ENCODE measurements at regions not wholly inside any gene's neighbourhood (a gene's known extent, or its start where the extent isn't known, plus 50 kb on each side); places are given as distances from the start of the nearest gene placed in this dataset.
A peak's percentile ranks its signal among the peaks of the same experiment; 100 is the strongest.

- TF ChIP-seq REST (IDR thresholded peaks at IDR 0.05; ENCODE audit: unreplicated experiment) (no peak), ZNF462 (CRISPR knock-in tag; IDR thresholded peaks at IDR 0.05) (no peak)
Observed at GRCh38 chr12:126651133-126651532, 1585.9 kb downstream of the AACS start (continued).

GRCh38 chr12:126663304-126664094 is 1598.3 kb downstream of the AACS start:
- Mint-ChIP-seq H3K27me3 (ENCODE audit: insufficient read depth, low read depth, poor library complexity) (peaks cover 8% of the 10 kb centered on the region), H3K9me3 (peaks cover 95% of the 10 kb centered on the region), H3K4me3 (no peak overlapping the region), H3K27ac (no peak overlapping the region), H3K36me3 (ENCODE audit: low read depth) (peaks cover 41% of the 10 kb centered on the region), H3K4me1 (no peaks in the 10 kb centered on the region)
- H3K9me2 ChIP-seq (ENCODE audit: insufficient read depth) = no peaks in the 10 kb centered on the region
- peak; percentile 68 for DNase-seq (ENCODE audit: low spot score)
- no peaks in the 10 kb centered on the region for H3K27me3 ChIP-seq (ENCODE audit: insufficient read depth)
- H3K36me3 ChIP-seq (ENCODE audit: insufficient read depth) = no peaks in the 10 kb centered on the region
- ATAC-seq = no peak
- no peaks in the 10 kb centered on the region for H3K4me1 ChIP-seq (ENCODE audit: insufficient read depth)
- H3K4me3 ChIP-seq = no peak overlapping the region
- H3K79me2 ChIP-seq (replicated peaks; ENCODE audit: insufficient read depth) = no peaks in the 10 kb centered on the region
- no peak overlapping the region for H3K4me2 ChIP-seq
- TF ChIP-seq CREB1 (CRISPR knock-in tag; IDR thresholded peaks at IDR 0.05; ENCODE audit: low read depth) (no peak), CTCF (conservative IDR thresholded peaks at IDR 0.05; ENCODE audit: low read depth in 2 of 2) (peak; percentile 73 to 76)
- H2AFZ ChIP-seq = no peak overlapping the region
- H4K20me1 ChIP-seq (replicated peaks; ENCODE audit: insufficient read depth) = no peaks in the 10 kb centered on the region
- no peaks in the 10 kb centered on the region for H3F3A ChIP-seq (replicated peaks; ENCODE audit: low read depth)
- H3K27ac ChIP-seq (ENCODE audit: low read depth) = no peak overlapping the region
